GM12892 (cell line): ENCODE measurements at regions not wholly inside any gene's neighbourhood (a gene's known extent, or its start where the extent isn't known, plus 50 kb on each side); places are given as distances from the start of the nearest gene placed in this dataset.

Source experiments
- POLR2A ChIP-seq: IDR thresholded peaks from 2 replicates; pipeline ENCODE4 v1.6.1; 2011; ENCODE audit warnings: low read depth, low read length, control low read depth
- TAF1 ChIP-seq: IDR thresholded peaks from 2 replicates; pipeline ENCODE4 v1.6.1; 2011; ENCODE audit warnings: low read depth, mild to moderate bottlenecking, control low read depth, low read length, borderline replicate concordance

DNA sequence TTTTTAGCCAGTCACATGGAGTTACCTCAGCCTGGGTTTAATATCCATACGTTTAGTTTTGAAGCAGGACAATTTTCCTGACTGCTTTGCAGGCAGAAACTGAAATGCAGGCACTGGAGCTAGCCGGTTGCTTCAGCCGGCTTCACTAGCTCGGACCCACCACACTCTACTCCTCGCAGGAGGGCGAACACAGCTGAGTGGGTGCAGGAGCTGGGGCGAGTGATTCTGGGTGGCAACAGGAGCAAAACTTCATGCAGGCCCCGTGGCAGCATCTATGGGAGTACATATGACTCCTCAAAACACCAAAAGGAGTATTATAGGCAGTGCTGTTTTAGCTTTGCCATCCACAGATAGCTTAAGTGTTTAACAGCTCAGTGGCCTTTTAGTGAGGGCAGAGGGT is 1211.8 kb upstream of the NUDT12 start:
- no peak for TF ChIP-seq TAF1
- TF ChIP-seq POLR2A, result no peak
